Gastroesophageal sphincter (tissue), 3 donors: ENCODE measurements at regions not wholly inside any gene's neighbourhood (a gene's known extent, or its start where the extent isn't known, plus 50 kb on each side); places are given as distances from the start of the nearest gene placed in this dataset.

Experiments
- POLR2A ChIP-seq, 2 donors: fragments of 450-650 bp; IDR thresholded peaks; one replicate each; pipeline ENCODE4 v1.6.1; 2017; ENCODE audit warnings: antibody characterized with exemption in 2 of 2, mild to moderate bottlenecking in 2 of 2, moderate library complexity in 1 of 2
- POLR2AphosphoS5 ChIP-seq: sonication (generic); formaldehyde crosslinking; IDR thresholded peaks from one replicate; pipeline ENCODE4 v1.6.1; 2017; ENCODE audit warnings: antibody characterized with exemption
- TF ChIP-seq, protein P1 (sequence below), 4 experiments: fragments of 200-600 bp in 2 of 4; fragments of 450-650 bp in 2 of 4; sonication (generic) in 1 of 4; IDR thresholded peaks; one replicate each; pipeline ENCODE4 v1.5.1; 2017 to 2019; ENCODE audit warnings: antibody characterized with exemption in 4 of 4, mild to moderate bottlenecking in 2 of 4, moderate library complexity in 2 of 4

DNA sequence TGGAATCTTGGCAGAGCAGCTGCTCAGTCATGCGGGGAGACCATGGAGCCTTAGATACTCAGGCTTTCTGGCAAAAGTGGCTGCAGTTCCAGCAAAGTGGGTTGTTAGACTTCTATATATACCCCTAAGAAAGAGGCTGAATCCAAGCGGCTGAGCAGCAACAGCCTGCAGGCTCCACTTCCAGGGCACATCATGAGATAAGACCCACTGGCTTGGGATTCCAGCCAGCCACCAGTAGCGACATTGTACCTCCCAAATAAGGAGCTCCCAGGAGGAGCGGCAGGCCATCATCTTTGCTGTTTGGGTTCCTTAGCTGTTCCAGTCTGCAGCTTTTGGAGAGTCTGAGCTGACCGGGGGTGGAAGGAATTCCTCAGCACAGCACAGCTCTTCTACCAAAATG is 150.3 kb upstream of the ST6GAL2 start:
- TF ChIP-seq, protein P1, sequence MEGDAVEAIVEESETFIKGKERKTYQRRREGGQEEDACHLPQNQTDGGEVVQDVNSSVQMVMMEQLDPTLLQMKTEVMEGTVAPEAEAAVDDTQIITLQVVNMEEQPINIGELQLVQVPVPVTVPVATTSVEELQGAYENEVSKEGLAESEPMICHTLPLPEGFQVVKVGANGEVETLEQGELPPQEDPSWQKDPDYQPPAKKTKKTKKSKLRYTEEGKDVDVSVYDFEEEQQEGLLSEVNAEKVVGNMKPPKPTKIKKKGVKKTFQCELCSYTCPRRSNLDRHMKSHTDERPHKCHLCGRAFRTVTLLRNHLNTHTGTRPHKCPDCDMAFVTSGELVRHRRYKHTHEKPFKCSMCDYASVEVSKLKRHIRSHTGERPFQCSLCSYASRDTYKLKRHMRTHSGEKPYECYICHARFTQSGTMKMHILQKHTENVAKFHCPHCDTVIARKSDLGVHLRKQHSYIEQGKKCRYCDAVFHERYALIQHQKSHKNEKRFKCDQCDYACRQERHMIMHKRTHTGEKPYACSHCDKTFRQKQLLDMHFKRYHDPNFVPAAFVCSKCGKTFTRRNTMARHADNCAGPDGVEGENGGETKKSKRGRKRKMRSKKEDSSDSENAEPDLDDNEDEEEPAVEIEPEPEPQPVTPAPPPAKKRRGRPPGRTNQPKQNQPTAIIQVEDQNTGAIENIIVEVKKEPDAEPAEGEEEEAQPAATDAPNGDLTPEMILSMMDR (IDR thresholded peaks at IDR 0.05) = no peak
- TF ChIP-seq POLR2A (IDR thresholded peaks at IDR 0.05) (no peak), POLR2AphosphoS5 (no peak)
